ENCODE measurements at regions not wholly inside any gene's neighbourhood (a gene's known extent, or its start where the extent isn't known, plus 50 kb on each side); places are given as distances from the start of the nearest gene placed in this dataset.
"Not testable (repeated sequence)": the region's sequence is repeated elsewhere in the genome, so short reads cannot be mapped to it uniquely, and the experiment has no call there.

- DNase-seq (ENCODE audit: insufficient read length, low spot score) (no peak), FAIRE-seq (no peak)
- TF ChIP-seq CTCF (IDR thresholded peaks at IDR 0.05; ENCODE audit: insufficient read depth, missing control alignments), result no peak
Measured at GRCh38 chr16:5296176-5296575, 198.6 kb upstream of the EEF2KMT start.

GRCh38 chr16:5295304-5295703 lies 197.7 kb upstream of the EEF2KMT start:
- not testable (repeated sequence) for FAIRE-seq

GRCh38 chr16:5282152-5282551 lies 184.6 kb upstream of the EEF2KMT start:
- DNase-seq (ENCODE audit: insufficient read length, low spot score); FAIRE-seq: not testable (repeated sequence)

More at GRCh38 chr16:5295304-5295703, 197.7 kb upstream of the EEF2KMT start:
- not testable (repeated sequence) for DNase-seq (ENCODE audit: insufficient read length, low spot score)

GRCh38 chr16:5257462-5257861 lies 159.9 kb upstream of the EEF2KMT start:
- no peak for DNase-seq (ENCODE audit: insufficient read length, low spot score)
- no peak for TF ChIP-seq CTCF (IDR thresholded peaks at IDR 0.05; ENCODE audit: insufficient read depth, missing control alignments)
- FAIRE-seq, result no peak

- FAIRE-seq, result no peak
- TF ChIP-seq CTCF (IDR thresholded peaks at IDR 0.05; ENCODE audit: insufficient read depth, missing control alignments), result no peak
- no peak for DNase-seq (ENCODE audit: insufficient read length, low spot score)
Measured at GRCh38 chr16:5252791-5253190, 155.2 kb upstream of the EEF2KMT start.

GRCh38 chr16:5247403-5247802 lies 149.8 kb upstream of the EEF2KMT start:
- DNase-seq (ENCODE audit: insufficient read length, low spot score); FAIRE-seq: not testable (repeated sequence)

GRCh38 chr16:5240278-5240626 lies 142.7 kb upstream of the EEF2KMT start:
- not testable (repeated sequence) for FAIRE-seq; DNase-seq (ENCODE audit: insufficient read length, low spot score)

GRCh38 chr16:5239472-5240277 lies 142.1 kb upstream of the EEF2KMT start:
- DNase-seq (ENCODE audit: insufficient read length, low spot score); FAIRE-seq: not testable (repeated sequence)
- peak; percentile 42 for TF ChIP-seq CTCF (IDR thresholded peaks at IDR 0.05; ENCODE audit: insufficient read depth, missing control alignments)

GRCh38 chr16:5235119-5235518 lies 137.5 kb upstream of the EEF2KMT start:
- TF ChIP-seq CTCF (IDR thresholded peaks at IDR 0.05; ENCODE audit: insufficient read depth, missing control alignments), result no peak
- no peak for FAIRE-seq
- DNase-seq (ENCODE audit: insufficient read length, low spot score), result no peak
